Panc1 (cell line): ENCODE measurements at regions not wholly inside any gene's neighbourhood (a gene's known extent, or its start where the extent isn't known, plus 50 kb on each side); places are given as distances from the start of the nearest gene placed in this dataset.

Experiments used
- CTCF ChIP-seq: fragments of 450-650 bp; IDR thresholded peaks from 2 replicates; pipeline ENCODE4 v1.5.1; 2017; ENCODE audit warnings: mild to moderate bottlenecking
- POLR2AphosphoS5 ChIP-seq: IDR thresholded peaks from 2 replicates; pipeline ENCODE4 v1.6.1; 2012; ENCODE audit warnings: mild to moderate bottlenecking, low read depth, low read length, moderate library complexity
- REST ChIP-seq, 2 experiments: IDR thresholded peaks; 2 replicates each; pipeline ENCODE4 v1.6.1; 2011 to 2012; ENCODE audit warnings: low read depth in 2 of 2, control low read depth in 1 of 2, low read length in 1 of 2, mild to moderate bottlenecking in 1 of 2, moderate library complexity in 1 of 2; ENCODE audit not compliant: insufficient read depth in 1 of 2
- TCF7L2 ChIP-seq: IDR thresholded peaks from 2 replicates; pipeline ENCODE4 v1.6.1; 2011; ENCODE audit warnings: mild to moderate bottlenecking, low read depth, low read length, inconsistent platforms

DNA sequence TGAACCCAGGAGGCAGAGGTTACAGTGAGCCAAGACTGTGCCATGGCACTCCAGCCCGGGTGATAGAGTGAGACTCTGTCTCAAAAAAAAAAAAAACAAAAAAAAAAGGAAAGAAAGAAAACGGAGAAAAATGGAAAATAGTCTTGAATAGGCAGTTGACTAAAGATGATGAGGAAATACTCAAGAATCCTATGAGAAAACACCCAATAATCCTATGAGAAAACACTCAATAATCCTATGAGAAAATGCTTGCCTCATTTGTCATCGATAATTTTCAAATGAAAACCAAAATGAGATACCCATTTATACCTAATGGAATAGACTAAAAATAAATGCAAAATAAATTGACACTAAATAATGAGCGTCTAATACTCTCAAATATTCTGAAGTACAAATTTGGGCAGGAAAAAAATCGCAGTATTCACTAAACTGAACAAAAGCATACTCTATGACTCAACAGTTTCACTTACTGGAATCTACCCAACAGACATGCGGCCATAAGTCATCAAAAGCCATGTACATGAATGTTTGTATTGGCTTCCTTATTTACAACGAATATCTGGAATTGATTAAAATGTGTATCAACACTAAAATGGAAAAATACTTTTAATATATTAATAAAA is 733.9 kb upstream of the CHRM3 start:
- TF ChIP-seq CTCF = no peak
- no peak for TF ChIP-seq POLR2AphosphoS5
- no peak for TF ChIP-seq REST (IDR thresholded peaks at IDR 0.05; ENCODE audit: insufficient read depth in 1 of 2, low read depth in 2 of 2, low read length in 1 of 2)
- no peak for TF ChIP-seq TCF7L2
